Lower lobe of right lung (tissue), 2 donors: ENCODE measurements at regions not wholly inside any gene's neighbourhood (a gene's known extent, or its start where the extent isn't known, plus 50 kb on each side); places are given as distances from the start of the nearest gene placed in this dataset.

Experiments
- ATAC-seq, 2 donors: fragments of 200-7000 bp; cut with Tn5 transposase; one replicate each; pipeline ENCODE4 v1.9.1; 2020 to 2022; ENCODE audit warnings: mild to moderate bottlenecking in 2 of 2, moderate library complexity in 2 of 2
- DNase-seq: peaks from one replicate; pipeline ENCODE4 v3.0.0-alpha.2; 2020
- H3K27ac ChIP-seq: fragments of 200-600 bp; one replicate; pipeline ENCODE4 v1.8.0; 2022
- H3K27me3 ChIP-seq: fragments of 200-600 bp; one replicate; pipeline ENCODE4 v1.8.0; 2022; ENCODE audit warnings: low read depth
- H3K36me3 ChIP-seq: fragments of 200-600 bp; one replicate; pipeline ENCODE4 v1.8.0; 2022; ENCODE audit warnings: mild to moderate bottlenecking
- H3K4me1 ChIP-seq: fragments of 200-600 bp; one replicate; pipeline ENCODE4 v1.8.0; 2022
- H3K4me3 ChIP-seq: fragments of 200-600 bp; one replicate; pipeline ENCODE4 v1.8.0; 2022; ENCODE audit warnings: mild to moderate bottlenecking
- H3K9me3 ChIP-seq: fragments of 200-600 bp; one replicate; pipeline ENCODE4 v1.8.0; 2022
- CTCF ChIP-seq: fragments of 200-600 bp; IDR thresholded peaks from one replicate; pipeline ENCODE4 v1.8.0; 2022; ENCODE audit warnings: antibody characterized with exemption, mild to moderate bottlenecking
- intact Hi-C: fragments of 100-400 bp; cut with DNase I; formaldehyde crosslinking; loops from one replicate; pipeline ENCODE4 v1.11.0; 2022
- donor health status: DM: no; HTN: yes; CAD: no; lungs with severe emphysema.

- TF ChIP-seq CTCF: no peak
- DNase-seq (no peak), ATAC-seq (no peak)
- H3K27me3 ChIP-seq: no peaks in the 10 kb centered on the region
- no peaks in the 10 kb centered on the region for H3K9me3 ChIP-seq
- no peak overlapping the region for H3K4me3 ChIP-seq
- no peak overlapping the region for H3K27ac ChIP-seq
- intact Hi-C loops: no loop called here
- no peaks in the 10 kb centered on the region for H3K36me3 ChIP-seq
- peaks cover 3% of the 10 kb centered on the region for H3K4me1 ChIP-seq
Observed at GRCh38 chr10:61842755-61843497, 58.6 kb upstream of the ARID5B start.

DNA sequence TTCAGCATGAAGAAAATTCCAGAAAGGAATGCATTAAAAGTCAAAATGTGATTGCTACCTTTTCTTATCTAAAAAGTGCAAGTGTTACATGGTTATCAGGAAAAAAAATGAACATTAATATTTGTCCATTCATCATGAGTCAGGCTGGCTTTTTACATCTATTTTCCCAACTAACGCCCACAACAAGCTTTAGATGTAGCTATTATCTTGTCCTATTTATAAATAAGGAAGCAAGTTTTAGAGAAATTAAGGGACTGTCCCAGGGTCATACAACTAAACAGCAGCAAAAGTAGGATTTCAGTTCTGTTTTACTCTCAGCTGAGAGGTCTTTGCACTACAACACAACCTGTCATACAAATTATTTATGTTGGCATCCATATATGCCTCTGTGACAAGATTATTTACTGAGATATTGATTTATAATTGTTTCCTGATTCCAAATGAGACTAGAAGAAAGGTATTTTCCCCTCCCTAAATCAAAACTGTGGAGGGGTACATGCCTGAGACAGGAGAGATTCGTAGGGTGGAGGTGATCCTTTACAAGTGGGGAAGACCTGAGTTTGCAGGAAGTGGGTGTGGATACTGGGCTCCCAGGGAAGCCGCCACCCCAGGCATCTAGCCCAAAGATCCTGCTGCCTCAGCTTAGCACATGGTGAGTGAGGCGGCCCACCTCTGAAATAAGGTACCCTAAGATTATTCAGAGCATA, 57.2 kb upstream of the ARID5B start:
- no peaks in the 10 kb centered on the region for H3K36me3 ChIP-seq
- H3K27ac ChIP-seq: no peak overlapping the region
- ATAC-seq (no peak), DNase-seq (no peak)
- TF ChIP-seq CTCF: no peak
- no peaks in the 10 kb centered on the region for H3K27me3 ChIP-seq
- no peak overlapping the region for H3K4me3 ChIP-seq
- intact Hi-C loops: no loop called here
- no peaks in the 10 kb centered on the region for H3K4me1 ChIP-seq
- H3K9me3 ChIP-seq: no peaks in the 10 kb centered on the region

- ATAC-seq (no peak), DNase-seq (no peak)
- Histone ChIP-seq H3K9me3 (no peaks in the 10 kb centered on the region), H3K27me3 (no peaks in the 10 kb centered on the region), H3K4me3 (no peak overlapping the region), H3K4me1 (no peaks in the 10 kb centered on the region), H3K36me3 (no peaks in the 10 kb centered on the region), H3K27ac (no peak overlapping the region)
- intact Hi-C loops: no loop called here
- TF ChIP-seq CTCF: no peak
Observed at GRCh38 chr10:61845196-61845949, 56.1 kb upstream of the ARID5B start.

GRCh38 chr10:61845950-61846268, 55.6 kb upstream of the ARID5B start:
- ATAC-seq: no peak
- H3K4me3 ChIP-seq: no peak overlapping the region
- no peaks in the 10 kb centered on the region for H3K9me3 ChIP-seq
- intact Hi-C loops: no loop called here
- no peaks in the 10 kb centered on the region for H3K36me3 ChIP-seq
- DNase-seq: no peak
- no peaks in the 10 kb centered on the region for H3K4me1 ChIP-seq
- H3K27ac ChIP-seq: no peak overlapping the region
- TF ChIP-seq CTCF: no peak
- no peaks in the 10 kb centered on the region for H3K27me3 ChIP-seq

DNA sequence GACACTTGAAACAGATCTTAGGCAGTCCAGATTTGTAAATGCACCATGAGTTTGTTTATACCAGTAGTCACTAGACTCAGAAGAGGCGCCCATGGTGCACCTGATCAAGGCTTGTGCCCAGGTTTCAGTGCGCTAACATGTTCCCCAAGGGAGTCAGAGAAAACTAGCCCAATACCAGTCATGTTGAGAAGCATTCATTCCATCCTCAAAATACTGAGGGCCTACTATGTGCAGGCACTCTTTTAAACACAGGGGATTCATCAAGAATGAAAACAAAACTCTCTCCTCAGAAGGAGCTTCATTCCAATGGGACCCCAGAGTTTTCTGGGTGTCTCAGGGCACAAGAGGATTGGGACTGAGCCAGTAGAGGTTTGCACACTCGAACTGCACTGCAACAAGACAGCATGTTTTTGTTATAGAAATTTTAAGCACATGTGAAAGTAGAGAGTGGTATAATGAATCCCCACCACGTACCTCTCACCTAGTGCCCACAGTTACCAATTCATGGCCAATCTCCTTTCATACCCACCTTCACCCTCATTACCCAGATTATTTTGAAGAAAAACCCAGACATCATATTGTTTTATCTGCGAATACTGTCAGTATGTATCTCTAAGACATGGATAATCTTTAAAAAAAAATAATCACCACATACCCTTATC, 55.0 kb upstream of the ARID5B start:
- intact Hi-C loops: no loop called here
- DNase-seq: no peak
- Histone ChIP-seq H3K4me1 (no peaks in the 10 kb centered on the region), H3K9me3 (no peaks in the 10 kb centered on the region), H3K36me3 (no peaks in the 10 kb centered on the region), H3K4me3 (no peak overlapping the region), H3K27ac (no peak overlapping the region), H3K27me3 (no peaks in the 10 kb centered on the region)
- ATAC-seq: no peak
- no peak for TF ChIP-seq CTCF
